Gastroesophageal sphincter (tissue), 3 donors: ENCODE measurements at regions not wholly inside any gene's neighbourhood (a gene's known extent, or its start where the extent isn't known, plus 50 kb on each side); places are given as distances from the start of the nearest gene placed in this dataset.

Experiments used
- CTCF ChIP-seq, 4 experiments: fragments of 200-600 bp in 2 of 4; fragments of 450-650 bp in 2 of 4; sonication (generic) in 1 of 4; IDR thresholded peaks; one replicate each; pipeline ENCODE4 v1.5.1; 2017 to 2019; ENCODE audit warnings: antibody characterized with exemption in 4 of 4, mild to moderate bottlenecking in 2 of 4, moderate library complexity in 2 of 4
- POLR2A ChIP-seq, 2 donors: fragments of 450-650 bp; IDR thresholded peaks; one replicate each; pipeline ENCODE4 v1.6.1; 2017; ENCODE audit warnings: antibody characterized with exemption in 2 of 2, mild to moderate bottlenecking in 2 of 2, moderate library complexity in 1 of 2

GRCh38 chr11:69899957-69900821, 81.0 kb upstream of the FGF3 start:
- TF ChIP-seq CTCF (IDR thresholded peaks at IDR 0.05) (no peak), POLR2A (IDR thresholded peaks at IDR 0.05) (no peak)
